Stimulated activated CD8-positive, alpha-beta memory T cell treated with anti-CD3 and anti-CD28 coated beads, Interleukin-7, amount 100 ng/mL, for 4 hours (primary cell): ENCODE measurements at regions not wholly inside any gene's neighbourhood (a gene's known extent, or its start where the extent isn't known, plus 50 kb on each side); places are given as distances from the start of the nearest gene placed in this dataset.
"Not testable (repeated sequence)": the region's sequence is repeated elsewhere in the genome, so short reads cannot be mapped to it uniquely, and the experiment has no call there.

Experiments
- DNase-seq, 2 donors: peaks; one replicate each; pipeline ENCODE4 v3.0.0-alpha.2; 2020; ENCODE audit warnings: low read depth in 2 of 2

GRCh38 chr2:145421841-145422240 is 901.9 kb upstream of the ZEB2 start:
- no peak for DNase-seq

GRCh38 chr2:145416640-145417039 is 896.7 kb upstream of the ZEB2 start:
- DNase-seq, result no peak

DNA sequence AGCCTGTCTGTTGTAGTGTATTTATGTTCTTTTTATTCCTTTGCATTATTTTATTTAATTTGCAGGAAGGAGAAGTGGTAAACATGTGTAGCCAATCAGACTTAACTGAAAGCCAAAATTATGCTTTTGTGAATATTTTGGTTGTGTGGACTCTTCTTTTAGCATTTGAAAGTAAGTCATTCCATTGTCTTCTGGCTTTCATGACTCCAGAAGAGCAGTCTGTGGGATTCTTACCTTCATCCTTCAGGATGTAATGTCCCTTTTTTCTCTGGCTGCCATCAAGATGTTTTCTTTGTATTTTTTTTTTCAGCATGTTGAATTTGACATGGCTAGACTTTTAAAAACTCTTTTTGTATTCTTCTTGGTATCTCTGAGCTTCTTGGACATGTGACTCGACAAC is 895.2 kb upstream of the ZEB2 start:
- no peak for DNase-seq

DNA sequence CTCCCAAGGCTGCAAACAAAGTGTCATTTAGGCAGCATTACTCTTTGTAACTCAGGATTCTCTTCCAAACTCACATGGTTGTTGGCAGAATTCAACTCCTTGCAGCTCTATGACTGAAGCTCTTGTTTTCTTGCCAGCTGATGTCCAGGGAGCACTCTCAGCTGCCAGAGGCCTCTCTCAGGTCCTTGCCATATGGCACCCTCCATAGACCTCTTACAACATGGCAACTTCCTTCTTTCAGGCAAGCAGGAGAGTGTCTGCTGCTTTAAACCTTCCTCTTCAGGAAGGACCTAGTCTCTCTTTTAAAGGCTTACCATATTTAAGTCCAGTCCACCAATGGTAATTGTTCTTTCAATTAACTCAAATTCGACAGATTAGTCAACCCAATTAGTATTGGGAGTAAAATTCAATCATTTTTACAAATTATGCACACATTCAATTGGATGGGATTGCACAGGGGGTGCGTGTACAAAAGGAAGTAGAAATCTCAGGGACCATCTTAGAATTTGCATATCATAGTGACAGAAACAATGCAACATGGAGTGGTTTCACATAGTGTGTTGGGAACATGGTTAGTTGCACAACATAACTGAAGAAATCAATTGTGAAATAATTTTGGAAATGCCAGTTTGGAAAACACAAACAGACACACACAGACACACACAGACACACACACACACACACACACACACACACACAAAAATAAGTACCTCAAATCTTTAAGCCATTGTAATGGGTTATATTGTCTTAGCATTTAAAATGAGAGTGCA is 893.5 kb upstream of the ZEB2 start:
- DNase-seq, result no peak

DNA sequence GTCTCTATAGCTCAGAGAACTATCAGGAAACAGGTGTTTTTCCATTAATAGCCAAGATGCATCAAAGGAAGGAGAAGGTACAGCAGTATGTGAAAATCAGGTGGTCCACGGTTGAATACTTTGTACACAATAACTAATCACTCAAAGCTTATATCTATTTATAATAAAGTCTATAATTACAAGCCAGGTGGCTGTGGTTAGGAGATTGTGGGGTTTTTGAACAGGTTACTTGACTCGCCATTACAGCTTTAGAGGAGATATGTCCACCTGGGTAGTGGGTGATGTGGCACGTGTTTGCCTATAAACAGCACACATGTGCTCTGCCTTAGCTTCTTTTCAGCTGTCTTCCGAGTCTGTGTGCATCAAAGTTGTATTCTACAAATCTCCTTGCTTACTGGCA is 892.2 kb upstream of the ZEB2 start:
- no peak for DNase-seq

GRCh38 chr2:145411493-145411892 is 891.6 kb upstream of the ZEB2 start:
- DNase-seq, result no peak

DNA sequence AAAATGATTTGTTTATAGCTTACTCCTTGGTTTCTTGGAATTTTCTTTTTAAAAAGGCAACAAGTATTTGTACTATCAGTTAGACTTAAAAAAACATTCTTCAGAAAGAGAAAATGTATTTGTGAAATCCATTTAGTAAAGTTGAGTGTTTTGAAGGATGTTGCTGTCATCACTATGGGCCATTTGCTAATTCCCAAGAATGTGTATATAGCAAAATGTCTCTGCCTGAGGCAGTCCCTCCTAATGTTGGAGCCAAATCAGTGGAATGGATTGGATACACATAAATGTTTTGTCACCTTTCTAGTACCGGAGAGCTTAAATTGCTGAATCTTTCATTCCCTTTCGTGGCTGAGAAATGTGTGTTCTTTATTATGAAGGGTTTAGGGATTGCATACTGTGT is 890.2 kb upstream of the ZEB2 start:
- DNase-seq, result no peak

GRCh38 chr2:145408980-145409379 is 889.1 kb upstream of the ZEB2 start:
- no peak for DNase-seq

DNA sequence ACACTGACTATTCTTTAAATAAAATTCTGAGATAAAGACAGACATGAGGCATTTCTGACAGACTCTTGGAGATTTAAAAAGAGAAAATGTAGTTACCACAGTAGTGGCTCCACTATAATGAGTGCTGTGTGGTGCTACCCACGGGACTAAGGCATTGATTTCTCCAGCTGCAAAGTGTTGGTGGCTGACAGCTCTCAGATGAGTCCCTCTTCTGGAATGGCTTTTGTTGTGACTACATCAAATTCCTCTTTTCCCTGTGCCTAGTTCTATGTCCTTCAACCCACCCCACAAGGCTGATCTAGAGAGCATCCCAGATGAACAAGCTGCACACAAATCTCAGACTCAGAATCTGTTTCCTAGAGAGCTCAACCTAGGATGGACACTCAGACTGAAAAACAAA is 884.8 kb upstream of the ZEB2 start:
- no peak for DNase-seq

DNA sequence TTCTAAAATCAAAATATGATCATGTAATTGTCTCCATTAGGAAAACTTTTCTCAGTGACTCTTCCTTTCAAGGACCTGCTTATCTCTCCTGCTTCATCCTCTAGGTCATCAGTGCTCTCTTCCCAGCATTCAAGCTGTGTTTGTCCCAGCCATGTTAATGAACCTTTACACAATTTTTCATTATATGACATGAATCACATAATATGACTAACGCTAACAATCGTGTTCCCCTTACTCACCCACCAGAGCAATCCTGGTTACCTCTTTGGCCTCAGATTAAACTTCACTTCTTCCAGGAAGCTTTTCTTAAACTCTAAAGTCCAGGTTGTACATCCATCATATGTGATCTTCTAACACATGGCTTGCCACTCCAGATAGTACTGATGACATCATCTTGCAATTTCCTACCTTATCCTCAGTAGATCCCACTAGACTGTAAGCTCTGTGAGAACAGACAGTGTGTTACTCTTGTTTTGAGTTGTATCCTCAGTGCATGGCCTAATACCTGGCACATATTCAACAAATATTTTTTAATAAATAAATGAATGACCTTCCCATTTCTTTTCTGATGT is 882.9 kb upstream of the ZEB2 start:
- DNase-seq, result no peak

DNA sequence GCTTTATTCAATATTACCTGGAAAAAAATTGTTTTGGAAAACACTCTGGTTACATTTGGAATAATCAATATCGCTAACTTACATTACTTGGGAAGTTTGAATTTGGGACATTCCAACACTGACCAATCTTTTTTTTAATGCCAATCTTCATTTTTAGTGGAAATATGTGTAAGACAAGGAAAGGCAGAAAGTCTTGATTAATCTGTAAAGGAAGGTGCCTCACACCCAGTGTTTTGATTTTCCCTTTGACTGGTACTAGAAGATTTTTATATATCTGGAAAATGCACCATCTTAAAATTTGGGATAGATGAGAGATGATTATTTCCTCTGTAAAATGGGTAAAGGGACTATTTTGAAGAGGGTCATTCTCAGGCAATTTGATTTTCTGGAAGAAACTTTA is 879.2 kb upstream of the ZEB2 start:
- no peak for DNase-seq

- no peak for DNase-seq
Observed at GRCh38 chr2:145394181-145394580, 874.3 kb upstream of the ZEB2 start.

- no peak for DNase-seq
Observed at GRCh38 chr2:145386973-145387372, 867.1 kb upstream of the ZEB2 start.

DNA sequence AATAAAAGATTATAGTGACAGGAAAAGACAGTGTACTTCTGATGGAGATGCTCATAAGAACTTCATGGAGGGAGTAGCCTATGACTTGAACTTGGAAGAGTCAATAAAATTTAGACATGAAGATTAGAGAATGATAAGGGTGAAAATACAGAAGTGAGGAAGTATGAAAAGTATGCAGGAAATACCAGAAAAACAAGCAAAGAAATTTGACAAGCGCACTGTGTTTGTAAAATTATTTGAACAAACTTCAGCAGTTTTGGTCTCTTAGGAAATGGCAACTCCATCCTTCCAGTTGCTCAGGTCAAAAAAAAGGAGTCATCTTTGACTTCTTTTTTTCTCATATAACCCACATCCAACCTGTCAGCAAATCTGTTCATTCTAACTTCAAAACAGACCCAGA is 864.0 kb upstream of the ZEB2 start:
- DNase-seq, result no peak

- no peak for DNase-seq
Observed at GRCh38 chr2:145380436-145381017, 860.6 kb upstream of the ZEB2 start.

DNA sequence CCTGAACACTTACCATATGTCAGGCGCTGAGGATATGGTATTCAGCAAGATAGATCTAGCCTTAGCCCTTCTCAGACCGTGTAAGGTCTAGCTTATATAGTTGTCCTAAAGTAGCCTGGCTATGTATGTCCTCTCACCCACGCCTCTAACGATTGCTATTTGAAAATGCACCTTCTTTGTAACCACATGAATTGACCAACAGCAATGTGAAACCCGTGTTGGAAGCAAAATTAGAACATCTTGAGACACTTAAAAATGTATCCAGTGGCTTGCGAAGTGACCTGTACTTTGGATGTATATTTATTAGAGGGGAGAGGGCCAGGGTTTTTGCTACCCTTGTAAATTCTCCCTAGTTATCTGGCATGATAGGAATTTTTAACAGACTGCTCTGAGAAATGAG is 860.0 kb upstream of the ZEB2 start:
- no peak for DNase-seq

- no peak for DNase-seq
Observed at GRCh38 chr2:145374165-145374564, 854.2 kb upstream of the ZEB2 start.

DNA sequence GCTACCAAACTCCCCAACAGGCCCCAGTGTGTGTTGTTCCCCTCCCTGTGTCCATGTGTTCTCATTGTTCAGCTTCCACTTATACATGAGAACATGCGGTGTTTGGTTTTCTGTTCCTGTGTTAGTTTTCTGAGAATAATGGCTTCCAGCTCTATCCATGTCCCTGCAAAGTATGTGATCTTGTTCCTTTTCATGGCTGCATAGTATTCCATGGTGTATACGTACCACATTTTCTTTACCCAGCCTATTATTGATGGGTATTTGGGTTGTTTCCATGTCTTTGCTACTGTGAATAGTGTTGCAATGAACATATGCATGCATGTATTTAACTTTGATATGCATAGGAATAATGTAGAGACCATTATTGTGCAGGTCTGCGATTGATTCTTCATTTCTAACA is 847.4 kb upstream of the ZEB2 start:
- DNase-seq, result not testable (repeated sequence)

GRCh38 chr2:145366341-145366740 is 846.4 kb upstream of the ZEB2 start:
- no peak for DNase-seq

- no peak for DNase-seq
Observed at GRCh38 chr2:145360129-145360790, 840.3 kb upstream of the ZEB2 start.

DNA sequence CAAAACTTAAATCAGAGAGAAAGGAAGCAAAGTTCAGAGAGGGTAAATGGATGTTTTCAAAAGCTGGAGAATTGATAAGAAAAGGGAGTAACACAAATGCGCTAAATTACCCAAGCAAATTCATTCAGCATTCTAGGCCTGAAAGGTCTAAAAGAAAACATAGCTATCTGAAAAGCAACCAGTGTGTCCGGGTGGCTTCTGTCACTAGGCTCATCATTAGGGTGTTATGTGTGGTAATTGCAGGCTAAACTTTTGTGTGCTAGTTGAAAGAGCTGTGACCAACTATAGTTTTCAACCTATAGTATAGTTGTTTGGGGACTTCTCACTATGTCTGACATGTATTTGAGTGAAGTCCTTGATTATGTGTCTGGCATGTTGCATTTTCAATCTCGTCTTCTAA is 839.6 kb upstream of the ZEB2 start:
- no peak for DNase-seq

DNA sequence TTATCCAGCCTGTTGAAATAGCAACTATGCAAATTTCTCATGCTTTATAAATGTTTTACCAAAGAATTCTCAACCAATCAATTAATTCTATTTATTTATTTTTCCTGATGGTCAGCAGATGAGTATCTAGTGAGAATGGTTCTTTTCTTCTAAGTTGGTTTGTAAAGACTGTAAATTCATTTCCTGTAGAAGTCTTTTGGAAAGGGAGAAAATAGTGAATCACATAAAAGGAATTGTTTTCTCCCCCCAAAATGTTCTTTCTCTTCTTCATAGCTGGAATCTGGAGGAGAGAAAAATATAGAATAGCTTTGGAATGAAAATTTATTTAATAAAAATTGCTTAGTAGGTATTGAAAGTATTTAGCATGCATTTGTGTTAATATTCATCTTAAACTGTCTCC is 836.1 kb upstream of the ZEB2 start:
- DNase-seq, result no peak

GRCh38 chr2:145352484-145352883 is 832.6 kb upstream of the ZEB2 start:
- DNase-seq, result no peak
